GM21576 (cell line): ENCODE measurements at regions not wholly inside any gene's neighbourhood (a gene's known extent, or its start where the extent isn't known, plus 50 kb on each side); places are given as distances from the start of the nearest gene placed in this dataset.
"Not testable (repeated sequence)": the region's sequence is repeated elsewhere in the genome, so short reads cannot be mapped to it uniquely, and the experiment has no call there.

ENCODE experiments used
- ATAC-seq: cut with Tn5 transposase; IDR thresholded peaks from one replicate; pipeline ENCODE4 v1.9.1; 2021; ENCODE audit warnings: mild to moderate bottlenecking, moderate library complexity; ENCODE audit not compliant: unreplicated experiment

DNA sequence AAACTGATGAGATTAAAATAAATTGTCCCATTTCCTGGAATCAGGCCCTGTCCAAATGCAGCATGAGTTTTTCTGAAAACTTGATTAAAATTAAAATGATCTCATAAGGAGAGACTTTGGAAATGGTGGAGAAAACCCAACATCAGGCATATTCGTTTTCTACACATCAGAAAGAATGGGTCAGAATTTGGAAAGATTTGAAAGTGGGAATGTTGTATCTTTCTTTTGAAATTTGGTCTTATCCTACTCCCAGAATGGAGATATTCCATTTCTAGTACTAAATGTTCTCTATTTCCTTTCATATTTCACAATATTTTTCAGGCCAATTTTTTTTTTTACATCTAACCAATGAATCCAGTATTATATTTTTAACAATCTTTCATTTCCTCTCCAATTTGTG lies 223.9 kb upstream of the RXFP2 start:
- ATAC-seq: no peak

DNA sequence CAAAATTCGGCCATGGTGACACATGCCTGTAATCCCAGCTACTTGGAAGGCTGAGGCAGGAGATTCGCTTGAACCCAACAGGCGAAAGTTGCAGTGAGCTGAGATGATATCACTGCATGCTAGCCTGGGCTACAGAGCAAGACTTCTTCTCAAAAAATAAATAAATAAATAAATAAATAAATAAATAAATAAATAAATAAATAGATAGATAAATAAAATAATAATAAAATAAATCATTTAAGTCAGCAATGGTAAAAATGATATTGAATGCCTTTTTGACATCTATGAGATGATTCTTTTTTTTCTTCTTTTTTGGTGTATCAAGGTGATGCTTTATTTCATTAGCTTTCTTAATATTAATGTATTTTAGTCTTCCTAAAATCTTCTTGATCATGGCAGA lies 221.7 kb upstream of the RXFP2 start:
- no peak for ATAC-seq

DNA sequence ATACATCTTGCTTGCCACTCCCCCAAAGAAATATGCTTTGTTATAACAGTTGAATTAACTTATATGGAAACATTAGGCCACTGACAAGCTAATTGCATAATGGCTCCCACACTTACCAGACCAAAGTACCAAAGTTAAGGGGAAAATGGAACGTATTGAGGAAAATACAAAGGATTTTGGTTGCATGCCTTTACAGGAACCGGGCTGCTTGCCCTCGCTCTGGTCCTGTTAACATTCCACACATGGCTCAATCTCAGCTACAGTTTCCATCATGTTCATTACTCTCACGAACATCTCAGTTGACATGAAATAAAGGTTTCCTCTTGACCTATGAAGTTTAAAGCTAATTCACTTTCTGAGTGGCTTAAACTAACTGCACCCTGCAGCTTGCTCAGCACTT lies 220.7 kb upstream of the RXFP2 start:
- no peak for ATAC-seq

DNA sequence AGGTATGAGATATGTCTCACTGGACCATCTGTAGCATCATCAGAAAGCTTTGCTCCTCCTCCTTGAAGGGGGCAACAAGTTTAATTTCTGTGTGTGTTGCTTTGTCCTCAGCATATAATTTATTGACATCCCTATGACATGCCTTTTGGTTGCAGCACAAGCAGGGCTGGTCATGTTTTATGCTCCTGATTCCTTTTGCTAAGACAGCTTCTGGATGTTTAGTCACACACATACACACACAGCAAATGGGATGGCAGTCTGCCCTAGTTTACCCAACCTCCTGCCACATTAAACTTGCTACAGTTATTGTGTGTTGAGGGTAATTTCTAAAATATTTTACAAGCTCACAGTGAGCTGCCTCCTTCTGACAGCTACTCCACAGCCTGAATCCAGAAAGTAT lies 217.9 kb upstream of the RXFP2 start:
- ATAC-seq: no peak

DNA sequence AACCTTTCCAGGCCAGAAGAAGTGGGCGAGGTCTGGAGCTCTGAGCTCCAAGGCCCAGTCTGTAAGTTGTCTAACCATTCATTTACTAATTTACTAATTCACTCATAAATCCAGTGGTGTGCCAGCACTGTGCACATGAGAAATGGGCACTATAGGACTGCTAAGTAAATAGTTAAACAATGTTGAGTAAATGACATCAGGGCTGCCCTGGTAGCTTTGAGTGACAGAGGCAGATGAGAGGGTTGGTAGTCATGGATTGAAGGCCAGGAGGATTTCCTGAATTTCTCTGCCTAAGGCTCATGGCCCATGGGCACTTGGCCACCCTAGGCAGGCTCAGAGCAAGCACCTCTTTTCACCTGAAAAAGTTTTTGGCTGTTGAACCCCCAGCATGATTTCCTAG lies 216.9 kb upstream of the RXFP2 start:
- no peak for ATAC-seq

DNA sequence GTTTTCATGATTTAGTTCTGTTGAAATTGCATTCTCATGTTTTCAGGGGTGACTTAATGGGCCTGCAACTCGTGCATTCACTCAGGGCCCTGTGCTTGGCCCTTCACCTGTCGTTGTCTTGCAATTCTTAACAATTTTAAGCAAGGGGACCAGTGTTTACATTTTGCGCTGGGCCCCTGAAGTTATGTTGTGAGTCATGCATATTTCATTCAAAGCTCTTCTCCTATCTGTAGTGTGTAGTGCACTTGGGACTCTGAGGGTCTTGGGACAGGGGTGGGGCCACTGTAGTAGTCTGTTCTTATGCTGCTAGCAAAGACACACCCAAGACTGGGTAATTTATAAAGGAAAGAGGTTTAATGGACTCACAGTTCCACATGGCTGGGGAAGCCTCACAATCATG lies 211.2 kb upstream of the RXFP2 start:
- no peak for ATAC-seq

DNA sequence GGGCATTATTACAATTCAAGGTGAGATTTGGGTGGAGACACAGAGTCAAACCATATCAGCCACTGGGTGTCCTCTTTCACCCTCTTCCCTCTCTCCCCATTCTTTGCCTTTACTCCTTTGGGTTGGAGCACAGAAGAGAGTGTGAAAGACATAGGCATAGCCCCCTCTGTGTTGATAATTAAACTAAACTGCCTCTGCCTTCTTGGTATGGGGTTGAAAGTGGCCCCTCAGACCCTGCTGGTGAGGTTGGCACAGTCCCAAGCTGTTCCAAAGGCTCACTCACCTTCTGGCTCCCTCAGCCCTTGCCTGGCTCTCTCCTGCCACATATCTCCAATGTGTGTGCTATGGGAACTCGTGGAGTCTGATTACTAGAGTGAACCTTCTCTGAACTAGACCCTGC lies 210.6 kb upstream of the RXFP2 start:
- no peak for ATAC-seq

DNA sequence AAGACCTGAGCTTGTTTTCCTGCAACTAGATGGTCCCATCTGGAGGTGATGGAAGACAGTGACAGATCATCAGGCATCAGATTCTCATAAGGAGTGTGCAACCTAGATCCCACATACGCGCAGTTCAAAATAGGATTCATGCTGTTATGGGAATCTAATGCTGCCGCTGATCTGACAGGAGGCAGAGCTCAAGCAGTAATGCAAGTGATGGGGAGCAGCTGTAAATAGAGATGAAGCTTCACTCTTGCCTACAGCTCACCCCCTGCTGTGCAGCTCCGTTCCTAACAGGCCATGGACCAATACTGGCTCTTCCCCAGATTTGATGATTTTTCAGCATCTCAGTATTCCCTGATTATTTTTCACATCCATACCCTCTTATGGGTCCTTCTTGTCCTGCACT lies 208.4 kb upstream of the RXFP2 start:
- ATAC-seq: no peak

DNA sequence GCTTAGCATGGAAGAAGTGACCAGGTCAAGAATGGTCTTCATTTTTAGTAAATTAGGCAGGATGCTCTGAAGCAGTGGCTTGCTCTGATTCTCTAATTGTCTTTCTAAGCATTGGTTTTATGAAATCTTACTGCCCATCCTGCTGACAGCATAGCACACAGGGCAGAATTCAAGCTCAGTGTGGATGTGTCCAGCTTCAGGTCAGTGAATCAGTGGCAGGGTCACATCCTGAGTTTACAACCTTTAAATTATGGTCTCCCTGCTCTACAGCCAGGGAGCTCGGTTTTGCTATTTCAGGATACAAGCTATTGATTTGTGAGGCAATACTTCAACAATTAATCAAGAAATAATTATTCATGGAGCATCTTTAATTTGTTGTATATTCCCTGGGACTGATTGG lies 202.3 kb upstream of the RXFP2 start:
- ATAC-seq: no peak

DNA sequence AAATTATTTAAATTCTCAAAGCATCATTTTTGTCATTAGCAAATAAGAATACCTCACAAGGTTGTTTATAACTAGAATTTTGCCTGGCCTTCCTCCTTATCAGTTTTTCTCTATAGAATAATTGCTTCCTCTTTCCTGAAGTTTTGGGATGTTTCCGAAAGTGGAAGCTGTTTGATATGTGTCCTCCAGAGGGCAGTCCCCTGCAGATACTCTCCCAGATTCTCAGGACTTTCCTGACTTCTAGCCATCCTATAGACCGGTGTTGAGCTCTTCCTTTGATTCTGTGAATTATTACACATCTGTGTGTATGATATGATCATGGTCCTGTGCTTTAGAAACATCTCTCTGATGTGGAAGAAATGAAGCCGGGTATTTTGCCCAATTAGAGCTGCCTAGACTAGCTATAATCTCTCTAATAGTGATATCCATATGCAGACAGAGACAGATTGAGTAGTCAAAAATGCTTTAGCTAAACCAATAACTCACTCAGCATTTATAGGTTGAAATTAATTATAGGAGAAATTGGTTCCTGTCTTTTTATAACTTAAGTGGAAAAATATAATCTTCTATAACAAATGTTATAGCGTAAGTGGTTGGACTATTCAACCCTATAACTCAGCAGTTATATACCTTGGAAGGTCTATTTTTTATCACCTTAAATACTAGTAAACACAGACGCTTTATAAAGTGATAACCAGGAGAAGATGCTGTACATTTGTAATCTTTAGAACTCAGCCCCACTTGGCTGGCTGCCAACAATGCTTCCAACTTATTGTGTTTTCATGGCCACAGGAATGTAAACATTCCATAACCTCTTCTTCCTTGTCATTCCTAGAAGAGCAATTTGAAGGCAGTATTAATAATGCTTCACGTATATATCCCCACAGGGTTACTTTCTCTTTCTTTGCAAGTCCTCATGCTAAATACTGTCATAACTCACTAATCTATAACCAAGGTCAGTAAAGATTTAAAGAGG lies 201.0 kb upstream of the RXFP2 start:
- ATAC-seq: no peak

DNA sequence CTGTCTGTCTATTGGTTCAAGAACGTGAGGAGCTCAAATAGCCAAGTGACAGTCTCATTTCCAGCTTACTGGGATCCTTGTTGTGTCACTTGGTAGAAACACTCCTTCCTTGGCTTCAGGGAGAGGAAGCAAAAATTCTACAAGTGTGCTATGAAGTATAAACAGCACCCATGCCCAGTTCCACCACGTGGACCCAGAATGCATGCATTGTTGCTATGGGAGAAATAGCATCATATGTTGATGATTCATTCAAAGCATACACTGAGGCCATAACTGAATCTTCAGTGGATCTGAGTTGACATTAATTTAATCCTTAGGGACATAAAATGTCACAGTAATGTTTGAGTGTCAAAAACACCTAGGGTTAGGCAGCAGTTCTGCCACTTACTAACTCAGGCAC lies 199.0 kb upstream of the RXFP2 start:
- no peak for ATAC-seq

DNA sequence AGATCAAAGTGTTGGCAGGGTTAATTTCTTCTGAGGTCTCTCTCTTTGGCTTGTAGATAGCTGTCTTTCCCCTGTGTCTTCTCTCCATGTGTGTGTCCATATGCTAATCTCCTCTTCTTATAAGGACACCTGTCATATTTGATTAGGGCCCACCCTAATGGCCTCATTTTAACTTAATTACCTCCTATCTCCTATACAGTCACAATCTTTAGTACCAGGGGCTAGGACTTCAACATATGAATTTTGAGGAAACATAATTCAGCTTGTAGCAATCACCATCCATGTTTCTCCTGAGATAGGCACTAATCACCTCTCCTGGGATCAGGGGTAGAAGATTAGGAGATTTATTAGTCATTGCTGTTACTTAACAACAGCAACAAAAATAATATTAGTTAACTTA lies 196.1 kb upstream of the RXFP2 start:
- ATAC-seq: no peak

DNA sequence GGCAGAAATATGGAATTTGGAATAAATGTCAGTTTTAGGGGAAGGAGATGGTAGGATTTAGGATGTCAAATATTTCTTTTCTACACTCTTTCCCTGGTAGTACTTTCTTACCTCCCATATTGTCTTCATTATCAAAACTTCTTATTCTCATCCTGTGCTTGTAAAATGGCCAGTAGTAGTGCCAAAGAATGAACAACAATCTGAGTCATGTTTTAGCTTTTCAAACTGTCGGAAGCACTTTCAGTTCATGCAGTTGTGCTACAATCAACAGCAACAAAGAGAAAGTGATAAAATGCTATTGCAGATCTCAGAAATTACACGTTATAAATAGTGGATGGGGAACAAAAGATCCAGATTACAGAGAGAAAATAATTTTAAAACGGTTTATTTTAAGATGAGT lies 193.7 kb upstream of the RXFP2 start:
- ATAC-seq: no peak

DNA sequence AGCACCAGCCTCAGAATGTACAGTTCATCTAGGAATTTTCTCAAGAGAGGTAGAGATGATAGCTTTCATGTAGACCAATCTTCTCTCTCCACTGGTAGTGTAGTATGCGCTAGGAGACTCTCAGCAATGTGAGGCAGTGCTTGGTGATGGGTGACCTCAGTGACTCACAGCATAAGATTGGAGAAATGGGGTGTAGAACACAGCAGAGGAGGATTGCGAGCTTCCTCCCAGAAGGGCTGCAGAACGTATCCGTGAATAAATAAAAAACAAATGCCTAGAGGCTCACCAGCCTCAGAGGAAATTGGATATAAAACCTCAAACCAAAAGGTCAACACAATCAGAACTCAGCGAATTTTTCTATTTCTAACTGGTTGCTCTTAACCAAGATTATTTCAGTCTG lies 182.9 kb upstream of the RXFP2 start:
- ATAC-seq: no peak

DNA sequence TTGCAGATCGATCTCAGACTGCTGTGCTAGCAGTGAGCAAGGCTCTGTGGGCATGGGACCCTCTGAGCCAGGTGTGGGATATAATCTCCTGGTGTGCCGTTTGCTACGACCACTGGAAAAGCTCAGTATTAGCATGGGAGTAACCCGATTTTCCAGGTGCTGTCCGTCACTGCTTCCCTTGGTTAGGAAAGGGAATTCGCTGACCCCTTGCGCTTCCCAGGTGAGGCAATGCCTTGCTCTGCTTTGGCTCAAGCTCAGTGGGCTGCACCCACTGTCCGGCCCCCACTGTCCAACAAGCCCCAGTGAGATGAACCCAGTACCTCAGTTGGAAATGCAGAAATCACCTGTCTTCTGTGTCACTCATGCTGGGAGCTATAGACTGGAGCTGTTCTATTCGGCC lies 155.1 kb upstream of the RXFP2 start:
- ATAC-seq: not testable (repeated sequence)

DNA sequence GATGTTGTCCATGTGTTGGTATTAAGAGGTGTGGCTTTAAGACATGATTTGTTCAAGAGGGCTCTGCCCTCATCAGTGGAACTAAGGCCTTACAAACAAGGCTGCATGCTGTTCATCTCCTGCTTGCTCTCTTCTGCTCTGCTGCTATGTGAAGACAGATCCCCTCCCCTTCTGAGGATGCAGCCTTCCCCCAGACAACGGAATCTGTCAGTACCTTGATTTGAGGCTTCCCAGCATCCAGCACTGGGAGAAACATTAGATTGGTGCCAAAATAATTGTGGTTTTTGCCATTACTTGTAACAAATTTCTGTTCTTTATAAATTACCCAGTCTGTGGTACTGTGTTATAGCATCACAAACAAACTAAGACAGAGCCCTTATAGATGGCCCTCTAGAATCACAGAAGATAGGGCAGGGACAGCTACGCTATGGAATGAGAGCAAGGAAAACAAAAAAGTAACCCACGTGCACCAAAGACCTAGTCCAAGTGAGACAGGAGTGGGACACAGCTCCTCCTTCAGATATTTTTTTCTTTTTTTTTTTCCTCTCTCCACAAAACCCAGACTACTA lies 151.5 kb upstream of the RXFP2 start:
- ATAC-seq: no peak

DNA sequence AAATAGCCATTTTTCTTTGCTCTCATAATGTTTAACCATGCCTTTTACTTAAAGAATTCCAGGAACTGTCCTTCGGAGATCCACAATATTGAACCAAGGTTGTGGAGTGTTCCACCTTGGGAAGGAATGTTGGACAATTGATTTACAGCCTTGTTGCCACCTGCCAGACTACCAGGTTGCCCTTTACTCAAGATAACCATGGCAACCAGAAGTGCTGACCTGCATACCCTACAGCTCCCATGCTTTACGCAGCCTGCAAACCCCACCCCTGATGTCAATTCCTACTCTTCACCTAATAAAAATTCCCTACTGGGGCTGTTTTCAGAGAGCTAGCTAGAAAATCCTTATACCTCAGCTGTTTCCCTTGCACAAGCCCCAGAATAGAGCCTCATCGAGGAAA lies 151.0 kb upstream of the RXFP2 start:
- no peak for ATAC-seq

DNA sequence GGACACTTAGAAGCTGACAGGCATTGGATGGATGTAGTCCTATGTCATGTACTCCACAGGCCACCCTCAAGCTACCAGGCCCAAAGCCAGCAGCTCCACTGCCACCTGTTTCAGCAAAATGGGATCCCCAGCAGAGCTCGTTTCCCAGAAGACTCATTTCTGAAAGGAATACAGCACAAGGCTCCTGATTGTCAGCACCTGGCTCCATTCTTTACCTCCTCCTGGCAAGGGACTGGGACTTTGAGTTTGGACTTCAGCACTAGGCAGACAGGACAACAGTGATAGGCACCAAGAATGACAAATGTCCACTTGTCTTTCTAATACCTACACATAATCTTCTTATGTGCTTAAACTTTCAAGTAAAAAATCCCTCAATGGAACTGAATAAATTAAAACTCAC lies 150.4 kb upstream of the RXFP2 start:
- ATAC-seq: no peak

DNA sequence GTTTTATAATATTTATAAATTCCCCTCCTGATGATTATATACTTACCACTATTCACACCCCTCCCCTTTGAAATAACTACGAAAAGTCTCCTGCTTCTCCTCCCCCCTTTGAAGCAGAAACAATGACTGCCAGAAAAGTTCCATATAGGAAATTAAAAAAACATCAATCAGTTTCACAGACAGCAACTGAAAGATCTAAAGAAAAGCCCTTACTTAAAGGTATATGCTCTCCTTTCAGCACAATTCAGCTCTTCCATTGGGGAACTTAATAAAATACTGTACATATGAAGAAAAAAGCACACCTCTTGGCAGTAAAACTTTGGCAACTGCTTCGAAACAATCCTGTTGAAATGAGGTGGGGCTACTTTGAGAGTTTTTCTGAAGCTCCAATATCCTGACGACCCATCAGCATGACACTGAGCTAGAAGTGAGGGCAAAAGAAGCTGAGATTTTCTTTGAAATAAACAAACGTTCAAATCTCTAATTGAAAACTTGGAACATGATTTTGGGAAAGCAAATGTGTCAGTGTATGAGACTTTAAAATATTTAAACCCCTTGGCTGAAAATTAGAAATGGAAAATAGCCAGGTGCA lies 147.6 kb upstream of the RXFP2 start:
- no peak for ATAC-seq

DNA sequence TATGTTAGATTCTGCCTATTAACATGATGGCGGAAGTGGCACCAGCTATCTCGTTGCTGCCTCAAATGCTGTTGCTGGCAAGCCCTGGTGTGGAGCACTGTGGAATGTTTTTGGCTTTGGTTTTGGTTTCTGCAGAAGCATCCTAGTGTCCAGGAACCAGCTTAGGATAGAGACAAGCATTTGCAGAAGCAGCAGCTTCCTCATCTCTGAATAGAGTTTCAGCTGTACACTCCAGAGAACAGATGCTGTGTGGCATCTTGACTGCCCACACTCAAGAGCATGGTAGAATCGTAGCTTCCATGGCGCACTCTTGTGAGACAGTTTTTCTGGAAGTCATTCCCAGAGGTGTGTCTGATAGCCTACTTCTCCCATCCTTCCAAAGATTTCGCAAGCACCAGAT lies 145.3 kb upstream of the RXFP2 start:
- no peak for ATAC-seq

DNA sequence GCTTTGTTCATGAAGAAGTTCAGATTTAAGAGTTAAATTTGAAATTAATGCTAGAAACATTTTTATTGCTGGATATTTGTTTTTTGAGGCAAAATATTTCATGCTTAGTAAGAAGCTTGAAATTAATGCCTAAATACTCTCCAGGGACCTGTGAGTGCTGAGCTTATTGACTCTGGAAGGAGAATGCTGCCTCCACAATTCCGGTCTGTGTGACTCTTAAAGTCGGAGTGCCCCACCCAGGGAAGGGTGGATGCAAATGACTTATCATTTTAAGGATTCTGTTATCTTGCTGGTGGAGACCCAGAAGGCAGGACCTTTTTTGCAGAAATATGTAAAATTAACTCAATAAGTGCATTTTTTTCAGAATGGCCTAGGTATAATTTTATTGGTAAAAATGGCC lies 143.8 kb upstream of the RXFP2 start:
- ATAC-seq: no peak

DNA sequence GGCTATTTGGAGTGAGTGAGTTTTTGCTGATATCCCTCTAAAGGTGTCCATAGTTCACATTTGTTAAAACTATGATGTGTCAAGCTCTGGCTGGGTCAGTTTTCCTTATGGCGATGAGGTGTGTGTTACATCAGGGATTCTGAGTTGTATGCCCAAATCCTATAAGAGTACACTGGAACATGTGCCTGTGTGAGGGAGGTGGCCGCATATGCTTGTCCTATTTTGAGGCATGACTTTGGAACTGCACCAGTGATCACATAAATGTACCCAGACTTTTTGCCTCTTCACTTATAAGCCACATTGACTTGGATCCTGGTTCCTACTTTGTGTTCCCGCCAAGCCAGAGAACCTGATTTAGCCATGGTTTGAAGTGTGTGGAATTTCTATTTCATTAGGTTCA lies 140.3 kb upstream of the RXFP2 start:
- no peak for ATAC-seq
